Natural killer cell treated with Interleukin-12 subunit alpha and Interleukin-12 subunit beta and Interleukin-15 and Interleukin-18, amount 100 ng/mL, for 72 hours (primary cell): ENCODE measurements at regions not wholly inside any gene's neighbourhood (a gene's known extent, or its start where the extent isn't known, plus 50 kb on each side); places are given as distances from the start of the nearest gene placed in this dataset.

Experiments
- ATAC-seq, 2 donors: fragments of 150-1000 bp; cut with Tn5 transposase in 1 of 2; sonication (Bioruptor Pico), chemical (Tn5 transposase) in 1 of 2; 2 replicates each; pipeline ENCODE4 v1.10.0; 2021
- DNase-seq: peaks from one replicate; pipeline ENCODE4 v3.0.0; 2022; ENCODE audit warnings: low spot score
- H3K27ac Mint-ChIP-seq, 2 donors: 1 replicate in 1 of 2; 2 replicates in 1 of 2; pipeline ENCODE4 v1.8.0; 2022; ENCODE audit warnings: mixed read lengths in 2 of 2, mild to moderate bottlenecking in 1 of 2, moderate library complexity in 1 of 2
- H3K27me3 Mint-ChIP-seq, 2 donors: 1 replicate in 1 of 2; 2 replicates in 1 of 2; pipeline ENCODE4 v1.8.0; 2022; ENCODE audit warnings: mixed read lengths in 2 of 2
- H3K36me3 Mint-ChIP-seq: one replicate; pipeline ENCODE4 v1.8.0; 2022; ENCODE audit warnings: mixed read lengths
- H3K4me1 Mint-ChIP-seq, 2 donors: 1 replicate in 1 of 2; 2 replicates in 1 of 2; pipeline ENCODE4 v1.8.0; 2022; ENCODE audit warnings: low read depth in 2 of 2, mixed read lengths in 2 of 2, mild to moderate bottlenecking in 1 of 2
- H3K4me3 Mint-ChIP-seq: one replicate; pipeline ENCODE4 v1.8.0; 2022; ENCODE audit warnings: mixed read lengths
- H3K9me3 Mint-ChIP-seq: 2 replicates; pipeline ENCODE4 v1.8.0; 2022; ENCODE audit warnings: mixed read lengths

DNA sequence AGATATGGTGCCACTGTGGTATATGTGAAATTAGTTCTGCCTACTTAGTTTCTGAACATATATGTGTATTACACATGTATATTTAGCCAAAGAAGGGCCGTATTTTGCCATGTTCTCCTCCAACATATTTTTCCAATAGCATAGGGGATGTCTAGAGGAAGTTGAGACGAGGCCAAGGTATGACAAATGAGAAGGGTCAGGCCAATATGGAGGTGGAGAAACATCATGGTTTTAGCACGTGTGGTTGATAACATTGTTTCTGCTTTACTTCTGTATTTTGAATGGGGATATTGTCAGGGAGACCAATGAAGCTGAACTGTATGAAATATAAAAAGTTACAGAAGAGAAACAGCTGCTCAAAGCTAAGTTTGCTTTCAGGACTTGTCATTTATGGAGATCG lies 246.7 kb upstream of the TLL1 start:
- no peak for ATAC-seq

DNA sequence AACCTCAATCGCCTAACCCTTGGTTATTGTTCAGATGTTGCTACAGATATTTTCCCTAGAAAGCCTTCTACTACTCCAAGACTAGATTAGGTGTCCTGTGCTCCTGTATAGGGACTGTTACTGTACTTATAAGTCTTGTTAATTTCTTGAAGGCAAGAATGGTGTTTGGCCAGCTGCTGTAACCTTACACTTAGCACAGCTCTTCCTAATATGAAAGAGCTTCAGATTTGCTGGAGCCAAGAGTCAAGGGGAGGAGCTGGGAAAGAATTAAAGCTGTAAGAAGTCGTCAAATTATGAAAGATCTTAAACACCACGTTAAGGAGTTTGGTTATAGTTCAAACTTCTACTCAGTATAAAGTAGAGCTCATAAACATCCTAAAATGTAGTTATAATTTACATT lies 245.9 kb upstream of the TLL1 start:
- Mint-ChIP-seq H3K36me3 (no peaks in the 10 kb centered on the region), H3K27ac (no peak overlapping the region), H3K9me3 (peaks cover 6% of the 10 kb centered on the region), H3K4me1 (no peaks in the 10 kb centered on the region), H3K27me3 (no peaks in the 10 kb centered on the region), H3K4me3 (no peak overlapping the region)
- ATAC-seq (no peak), DNase-seq (no peak)

More for the DNA sequence above, 246.7 kb upstream of the TLL1 start:
- Mint-ChIP-seq H3K9me3 (peaks cover 10% of the 10 kb centered on the region), H3K36me3 (no peaks in the 10 kb centered on the region), H3K27ac (no peak overlapping the region), H3K27me3 (no peaks in the 10 kb centered on the region), H3K4me3 (no peak overlapping the region), H3K4me1 (no peaks in the 10 kb centered on the region)
- no peak for DNase-seq

DNA sequence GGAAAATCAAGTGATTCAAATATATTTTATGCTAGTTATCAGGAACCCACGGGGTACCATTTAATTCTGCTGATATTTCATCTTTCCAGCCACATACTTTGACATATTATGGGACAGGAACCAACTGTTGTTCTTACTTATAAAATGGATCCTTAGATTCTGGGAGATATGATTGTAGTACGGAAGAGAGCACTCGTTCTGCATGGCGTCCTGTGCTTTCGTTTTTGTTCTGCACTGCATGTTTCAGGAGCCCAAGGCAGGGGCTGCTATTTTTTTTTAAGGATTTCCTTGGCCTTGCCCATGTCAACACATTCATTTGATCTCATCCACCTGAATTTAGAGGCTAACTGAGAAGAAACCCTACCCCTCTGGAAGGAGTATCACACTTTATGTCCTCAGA lies 245.5 kb upstream of the TLL1 start:
- DNase-seq (no peak), ATAC-seq (no peak)
- Mint-ChIP-seq H3K27me3 (no peaks in the 10 kb centered on the region), H3K36me3 (no peaks in the 10 kb centered on the region), H3K27ac (no peak overlapping the region), H3K9me3 (peaks cover 5% of the 10 kb centered on the region), H3K4me1 (no peaks in the 10 kb centered on the region), H3K4me3 (no peak overlapping the region)

DNA sequence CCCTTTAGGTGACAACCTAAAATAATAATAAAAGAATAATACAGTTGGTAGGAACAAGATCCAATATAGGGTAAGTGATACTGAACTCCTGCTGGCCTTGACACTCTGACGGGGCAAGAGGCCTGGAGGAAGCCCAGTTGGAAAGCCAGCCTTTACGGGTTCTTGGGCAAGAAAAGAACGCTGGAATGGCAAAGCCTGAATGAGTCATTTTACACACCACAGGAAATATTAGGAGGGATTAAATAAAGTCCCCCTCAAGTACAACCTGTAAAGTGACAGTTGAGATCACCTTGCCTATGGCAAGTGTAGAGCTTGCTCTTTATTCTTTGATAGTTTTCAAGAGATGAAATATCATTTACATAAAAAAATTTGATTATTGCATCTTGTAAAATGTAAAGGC lies 244.5 kb upstream of the TLL1 start:
- no peaks in the 10 kb centered on the region for H3K36me3 Mint-ChIP-seq
- no peaks in the 10 kb centered on the region for H3K27me3 Mint-ChIP-seq
- no peak for DNase-seq
- peaks cover 5% of the 10 kb centered on the region for H3K9me3 Mint-ChIP-seq
- H3K4me1 Mint-ChIP-seq: no peaks in the 10 kb centered on the region
- ATAC-seq: no peak
- no peak overlapping the region for H3K27ac Mint-ChIP-seq
- H3K4me3 Mint-ChIP-seq: no peak overlapping the region

DNA sequence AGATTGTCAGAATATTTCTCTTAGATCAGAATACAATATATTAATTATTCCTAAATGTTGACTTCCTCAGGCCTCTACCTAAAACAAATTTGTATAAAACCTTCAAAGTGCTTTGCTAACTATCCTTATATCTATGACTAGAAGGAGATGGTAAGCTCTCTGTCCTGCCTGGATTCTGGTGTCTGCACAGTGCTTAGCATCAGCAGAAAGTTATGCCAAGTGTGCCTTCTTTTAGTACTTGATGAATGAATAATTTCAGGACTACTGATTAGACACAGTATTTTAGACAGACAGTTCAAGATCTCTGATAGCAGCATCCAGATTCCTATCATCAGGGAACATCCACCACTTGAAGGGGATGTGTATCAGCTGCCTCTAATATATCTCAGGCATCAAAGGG lies 242.4 kb upstream of the TLL1 start:
- Mint-ChIP-seq H3K36me3 (no peaks in the 10 kb centered on the region), H3K4me1 (no peaks in the 10 kb centered on the region), H3K4me3 (no peak overlapping the region), H3K27ac (no peak overlapping the region), H3K9me3 (peaks cover 3% of the 10 kb centered on the region), H3K27me3 (no peaks in the 10 kb centered on the region)
- DNase-seq (no peak), ATAC-seq (no peak)

DNA sequence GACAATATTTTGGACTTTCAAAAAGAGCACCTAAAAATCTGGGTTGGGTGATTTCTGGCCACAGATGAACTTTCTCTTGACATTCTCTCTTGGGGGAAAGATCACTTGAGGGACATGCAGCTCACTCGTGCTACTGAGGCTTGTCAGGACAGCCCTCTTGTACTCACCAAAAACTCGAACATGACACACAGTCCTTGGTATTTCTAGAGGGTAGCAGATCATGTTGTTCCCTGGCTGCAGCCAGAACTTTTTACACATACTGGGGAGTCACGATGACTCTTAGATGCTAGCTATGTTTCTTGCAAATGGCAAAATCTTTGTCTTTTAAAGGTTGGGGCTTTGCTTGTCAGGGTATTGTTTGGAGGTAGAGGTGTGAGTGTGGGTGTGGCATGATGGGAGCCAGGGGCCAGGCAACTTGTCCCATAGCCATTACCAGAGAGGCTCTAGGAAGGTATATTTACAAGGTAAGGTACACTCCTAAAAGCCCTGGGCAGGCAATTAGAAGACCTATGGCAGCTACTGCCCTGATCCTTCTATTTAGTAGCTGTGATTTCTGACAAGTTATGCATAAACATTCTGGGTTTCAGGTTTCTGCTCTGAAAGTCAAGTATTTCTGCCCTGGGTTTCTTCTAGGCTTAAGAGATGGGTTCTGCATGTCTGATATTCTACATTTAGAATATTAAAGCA lies 241.7 kb upstream of the TLL1 start:
- Mint-ChIP-seq H3K36me3 (no peaks in the 10 kb centered on the region), H3K4me3 (no peak overlapping the region), H3K27ac (no peak overlapping the region), H3K9me3 (peaks cover 2% of the 10 kb centered on the region), H3K27me3 (no peaks in the 10 kb centered on the region), H3K4me1 (no peaks in the 10 kb centered on the region)
- DNase-seq (no peak), ATAC-seq (no peak)

DNA sequence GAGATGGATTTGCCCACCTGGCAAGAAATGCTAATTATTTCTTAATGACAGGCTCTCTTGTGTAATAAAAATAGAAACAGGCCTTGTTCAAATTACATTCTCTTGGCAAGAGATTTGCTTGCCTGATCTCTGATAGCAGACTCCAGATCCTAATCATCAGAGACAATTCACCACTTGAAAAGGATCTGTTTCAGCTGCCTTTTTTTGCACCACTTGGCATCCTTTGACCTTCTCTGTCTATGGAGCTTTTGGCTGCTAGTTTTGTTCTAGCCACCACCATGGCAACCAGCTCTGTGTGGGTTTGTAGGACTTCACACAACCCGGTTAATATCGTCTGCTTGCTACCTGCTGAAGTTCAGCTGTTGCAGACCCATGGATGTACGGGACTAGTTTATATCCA lies 241.1 kb upstream of the TLL1 start:
- H3K9me3 Mint-ChIP-seq: no peaks in the 10 kb centered on the region
- ATAC-seq (no peak), DNase-seq (no peak)
- H3K36me3 Mint-ChIP-seq: no peaks in the 10 kb centered on the region
- no peaks in the 10 kb centered on the region for H3K27me3 Mint-ChIP-seq
- no peaks in the 10 kb centered on the region for H3K4me1 Mint-ChIP-seq
- no peak overlapping the region for H3K4me3 Mint-ChIP-seq
- H3K27ac Mint-ChIP-seq: no peak overlapping the region

DNA sequence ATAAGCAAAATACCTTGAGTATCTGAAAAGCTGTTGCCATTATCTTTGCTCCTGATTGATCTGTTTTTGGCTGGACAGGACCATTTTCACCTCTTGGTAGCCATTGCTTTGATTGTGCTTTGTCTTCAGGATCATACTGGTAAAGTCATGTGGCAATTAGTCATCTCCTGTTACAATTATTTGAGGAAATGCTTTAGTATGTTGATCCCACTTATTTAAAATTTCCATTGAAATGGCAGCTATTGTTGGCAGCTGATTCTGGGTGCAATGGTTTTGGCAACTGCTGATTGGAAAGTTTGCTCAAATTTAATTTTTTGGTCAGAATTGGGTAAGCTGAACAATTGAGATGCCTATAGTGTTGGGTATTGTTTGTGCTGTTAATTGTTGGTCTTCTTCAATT lies 238.3 kb upstream of the TLL1 start:
- no peak overlapping the region for H3K27ac Mint-ChIP-seq
- no peak for ATAC-seq
- no peak for DNase-seq
- H3K27me3 Mint-ChIP-seq: no peaks in the 10 kb centered on the region
- H3K9me3 Mint-ChIP-seq: peaks cover 8% of the 10 kb centered on the region
- no peaks in the 10 kb centered on the region for H3K36me3 Mint-ChIP-seq
- no peak overlapping the region for H3K4me3 Mint-ChIP-seq
- no peaks in the 10 kb centered on the region for H3K4me1 Mint-ChIP-seq

DNA sequence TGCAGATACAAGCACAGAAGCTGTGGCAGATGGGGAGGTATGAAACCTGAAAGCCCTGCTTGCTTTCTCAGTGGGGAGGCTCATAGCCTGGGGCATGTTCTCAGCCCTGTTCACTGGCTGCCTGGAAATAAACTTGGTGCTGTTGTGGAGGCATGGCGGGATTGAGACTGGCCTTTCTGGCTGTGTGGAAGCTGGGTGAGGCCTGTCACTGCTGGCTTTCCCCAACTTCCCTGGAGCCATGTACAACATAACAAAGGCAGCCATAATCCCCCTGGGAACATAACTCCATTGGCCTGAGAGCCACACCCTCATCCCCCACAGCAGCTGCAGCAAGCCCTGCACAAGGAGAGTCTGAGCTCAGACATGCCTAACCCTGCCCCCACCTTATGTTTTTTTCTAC lies 237.7 kb upstream of the TLL1 start:
- peaks cover 8% of the 10 kb centered on the region for H3K9me3 Mint-ChIP-seq
- no peaks in the 10 kb centered on the region for H3K36me3 Mint-ChIP-seq
- DNase-seq: no peak
- H3K27me3 Mint-ChIP-seq: no peaks in the 10 kb centered on the region
- H3K4me1 Mint-ChIP-seq: no peaks in the 10 kb centered on the region
- ATAC-seq: no peak
- H3K27ac Mint-ChIP-seq: no peak overlapping the region
- H3K4me3 Mint-ChIP-seq: no peak overlapping the region

DNA sequence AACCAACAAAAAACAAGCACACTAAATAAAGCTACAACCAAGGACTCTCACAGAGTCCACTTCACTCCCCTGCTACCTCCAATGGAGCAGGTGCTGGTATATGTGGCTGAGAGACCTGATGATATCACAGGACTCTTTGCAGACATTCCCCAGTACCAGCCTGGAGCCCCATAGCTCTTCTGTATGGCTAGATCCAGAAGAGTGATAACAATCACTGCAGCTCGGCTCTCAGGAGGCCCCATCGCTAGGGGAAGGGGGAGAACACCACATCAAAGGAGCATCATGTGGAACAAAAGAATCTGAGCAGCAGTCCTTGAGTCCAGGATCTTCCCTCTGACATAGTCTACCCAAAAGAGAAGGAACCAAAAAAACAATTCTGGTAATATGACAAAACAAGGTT lies 237.1 kb upstream of the TLL1 start:
- Mint-ChIP-seq H3K4me1 (no peaks in the 10 kb centered on the region), H3K36me3 (no peaks in the 10 kb centered on the region), H3K27ac (no peak overlapping the region)

DNA sequence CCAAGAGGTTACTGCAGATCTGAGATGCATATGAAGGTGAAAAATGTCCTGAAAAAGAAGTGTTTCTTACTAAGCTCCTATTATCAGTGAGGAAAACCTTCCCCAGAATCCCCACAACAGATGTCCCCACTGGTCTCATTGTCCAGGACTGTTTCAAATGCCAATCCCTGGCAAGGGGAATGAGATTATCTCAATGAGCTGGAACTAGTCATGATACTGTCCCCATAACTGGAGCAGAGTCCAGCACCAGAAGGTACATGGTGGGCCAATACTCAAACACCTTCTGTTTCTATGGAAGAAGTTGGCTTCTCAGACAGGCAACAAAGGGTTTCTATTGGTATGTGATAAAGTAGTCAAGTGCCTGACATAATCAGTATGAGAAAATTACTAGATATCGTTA lies 221.1 kb upstream of the TLL1 start:
- no peaks in the 10 kb centered on the region for H3K27me3 Mint-ChIP-seq
- ATAC-seq: no peak
- H3K4me1 Mint-ChIP-seq: no peaks in the 10 kb centered on the region

More for the DNA sequence above, 237.1 kb upstream of the TLL1 start:
- Mint-ChIP-seq H3K4me3 (no peak overlapping the region), H3K27me3 (no peaks in the 10 kb centered on the region), H3K9me3 (peaks cover 12% of the 10 kb centered on the region)
- no peak for DNase-seq
- no peak for ATAC-seq

DNA sequence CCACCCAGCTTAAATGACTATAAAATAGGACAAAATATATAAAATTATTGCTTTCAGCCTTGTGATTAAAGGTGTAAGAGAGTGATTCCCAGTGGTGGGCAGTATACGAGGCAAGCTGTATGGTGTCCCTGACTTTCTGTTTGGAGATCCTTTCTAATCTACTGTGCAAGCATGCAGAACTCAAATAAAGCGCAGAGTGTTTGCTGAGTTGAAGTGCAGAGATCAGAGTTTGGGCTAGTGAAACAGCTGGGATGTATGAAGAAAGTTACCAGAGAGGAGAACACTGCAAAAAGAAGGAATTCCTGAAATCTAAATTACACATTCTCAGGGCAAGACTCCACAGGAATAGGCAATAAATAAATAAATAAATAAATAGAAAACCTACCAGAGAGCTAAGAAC lies 218.5 kb upstream of the TLL1 start:
- H3K36me3 Mint-ChIP-seq: no peaks in the 10 kb centered on the region
- H3K27me3 Mint-ChIP-seq: no peaks in the 10 kb centered on the region
- H3K4me1 Mint-ChIP-seq: no peaks in the 10 kb centered on the region
- H3K27ac Mint-ChIP-seq: no peak overlapping the region
- no peak for ATAC-seq
- no peak overlapping the region for H3K4me3 Mint-ChIP-seq
- H3K9me3 Mint-ChIP-seq: peaks cover 7% of the 10 kb centered on the region
- DNase-seq: no peak

More for the DNA sequence above, 221.1 kb upstream of the TLL1 start:
- Mint-ChIP-seq H3K4me3 (no peak overlapping the region), H3K27ac (no peak overlapping the region), H3K9me3 (peaks cover 7% of the 10 kb centered on the region), H3K36me3 (no peaks in the 10 kb centered on the region)
- no peak for DNase-seq

DNA sequence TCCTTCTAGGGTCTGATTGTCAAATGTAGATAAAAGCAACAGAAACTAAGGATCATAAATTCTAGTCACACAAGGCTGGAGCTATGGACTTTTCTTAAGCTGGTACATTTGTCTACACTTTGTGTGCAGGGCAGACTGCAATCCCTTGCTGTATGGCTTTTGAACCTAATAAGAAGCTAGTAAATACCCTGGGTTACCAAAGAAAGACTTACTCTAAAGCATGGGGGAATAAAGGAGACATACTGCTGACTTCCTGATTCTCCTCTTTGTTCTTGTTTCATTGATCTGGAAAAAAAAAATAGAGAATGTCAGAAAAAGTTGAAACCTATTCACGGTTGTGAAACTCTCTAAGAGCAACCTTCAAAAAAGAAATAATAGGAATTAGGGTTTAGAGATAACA lies 216.6 kb upstream of the TLL1 start:
- Mint-ChIP-seq H3K36me3 (no peaks in the 10 kb centered on the region), H3K4me3 (no peak overlapping the region), H3K27ac (no peak overlapping the region), H3K9me3 (peaks cover 7% of the 10 kb centered on the region), H3K4me1 (no peaks in the 10 kb centered on the region), H3K27me3 (no peaks in the 10 kb centered on the region)
- ATAC-seq: no peak
- DNase-seq: no peak

DNA sequence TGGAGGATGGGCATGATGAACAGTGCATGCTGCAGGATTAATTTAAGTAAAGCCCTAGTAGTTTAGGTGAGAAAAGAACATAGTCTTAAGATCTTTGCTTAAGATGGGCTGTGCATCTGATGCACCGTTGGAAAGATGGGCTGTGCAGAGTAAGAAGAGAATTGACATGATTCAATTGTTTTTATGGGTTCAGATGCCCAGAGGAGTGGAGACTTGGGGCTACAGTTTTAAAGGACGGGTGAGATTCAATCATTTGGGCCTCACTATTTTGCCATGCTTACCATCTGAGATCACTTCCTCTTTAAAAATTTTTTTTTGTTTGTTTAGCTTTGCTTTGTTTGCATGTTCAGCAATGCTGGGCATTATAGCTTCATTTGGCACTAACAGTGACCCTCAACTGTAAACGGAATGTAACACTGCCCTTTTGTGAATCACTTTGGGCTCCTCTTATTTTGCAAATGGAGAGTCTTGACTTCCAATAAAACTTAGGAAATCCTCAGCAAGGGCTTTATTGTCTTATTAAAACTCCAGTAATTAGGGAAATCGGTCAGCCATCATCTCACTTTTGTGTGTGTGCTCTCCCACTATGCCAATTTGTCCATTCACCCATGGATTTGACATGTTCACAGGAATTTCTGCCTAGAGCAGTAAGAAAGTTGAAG lies 216.1 kb upstream of the TLL1 start:
- H3K4me3 Mint-ChIP-seq: no peak overlapping the region

DNA sequence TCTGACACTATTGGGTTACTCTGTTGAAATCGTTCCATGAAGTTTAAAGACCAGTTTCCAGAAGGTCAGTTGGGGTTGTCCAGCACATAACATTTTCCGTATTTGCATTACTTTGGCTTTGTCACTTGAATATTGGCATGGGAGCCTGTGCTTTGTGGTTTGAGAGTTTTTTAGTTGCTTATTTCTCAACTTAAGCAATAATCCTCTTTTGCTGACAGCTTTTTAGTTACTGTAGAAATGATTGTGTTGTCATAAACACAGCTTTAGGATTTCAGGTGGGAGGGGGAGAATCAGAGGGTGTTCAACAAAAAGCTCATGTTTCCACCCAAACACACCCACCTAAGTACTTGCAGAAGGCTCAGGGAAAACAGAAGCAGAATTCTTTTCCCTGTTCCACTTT lies 210.7 kb upstream of the TLL1 start:
- no peaks in the 10 kb centered on the region for H3K4me1 Mint-ChIP-seq
- H3K36me3 Mint-ChIP-seq: no peaks in the 10 kb centered on the region
- DNase-seq (no peak), ATAC-seq (no peak)
- no peaks in the 10 kb centered on the region for H3K27me3 Mint-ChIP-seq
- no peak overlapping the region for H3K4me3 Mint-ChIP-seq
- no peak overlapping the region for H3K27ac Mint-ChIP-seq
- H3K9me3 Mint-ChIP-seq: peaks cover 2% of the 10 kb centered on the region

More for the DNA sequence above, 216.1 kb upstream of the TLL1 start:
- no peak overlapping the region for H3K27ac Mint-ChIP-seq
- H3K36me3 Mint-ChIP-seq: no peaks in the 10 kb centered on the region
- H3K27me3 Mint-ChIP-seq: no peaks in the 10 kb centered on the region
- no peaks in the 10 kb centered on the region for H3K4me1 Mint-ChIP-seq
- DNase-seq (no peak), ATAC-seq (no peak)
- peaks cover 7% of the 10 kb centered on the region for H3K9me3 Mint-ChIP-seq
